ENCODE measurements at regions not wholly inside any gene's neighbourhood (a gene's known extent, or its start where the extent isn't known, plus 50 kb on each side); places are given as distances from the start of the nearest gene placed in this dataset.

DNA sequence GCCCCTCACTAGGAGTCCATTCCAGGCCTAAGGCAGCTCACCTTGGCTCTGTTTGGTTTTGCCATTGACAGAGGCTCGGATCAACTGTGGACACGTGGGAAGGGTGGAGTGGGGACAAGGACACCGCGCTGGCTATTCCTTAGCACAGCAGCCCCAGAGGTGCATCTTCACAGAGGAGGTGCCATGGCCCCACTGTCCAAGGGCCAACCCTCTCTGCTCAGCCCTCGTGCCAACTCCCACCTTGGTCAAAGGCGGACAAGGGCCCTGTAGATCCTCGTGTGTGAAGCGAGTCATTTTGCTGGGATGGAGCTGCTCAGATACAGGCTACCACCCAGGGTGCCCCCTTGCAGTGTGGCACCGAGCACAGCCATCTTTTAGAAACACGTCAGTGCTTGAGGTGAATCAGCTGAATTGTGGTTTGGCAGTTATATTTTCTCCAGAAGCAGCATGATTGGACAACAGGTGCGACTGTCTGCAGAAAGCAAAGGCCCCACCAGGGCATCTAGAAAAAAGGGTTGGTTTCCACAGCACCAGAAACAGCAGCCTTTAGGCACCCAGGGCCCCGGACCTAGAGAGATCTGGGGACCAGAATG, 192.1 kb upstream of the GPR12 start:
- intact Hi-C loops (cut with DNase I; ENCODE audit: low total_unique reads): no loop called here
- Histone ChIP-seq H3K4me3 (no peak overlapping the region), H3K36me3 (no peaks in the 10 kb centered on the region), H3K27ac (no peak overlapping the region), H3K9me3 (no peaks in the 10 kb centered on the region), H3K4me1 (no peaks in the 10 kb centered on the region), H3K27me3 (peaks cover 0 to 6% of the 10 kb centered on the region in 2 donors)
- TF ChIP-seq, protein P1, sequence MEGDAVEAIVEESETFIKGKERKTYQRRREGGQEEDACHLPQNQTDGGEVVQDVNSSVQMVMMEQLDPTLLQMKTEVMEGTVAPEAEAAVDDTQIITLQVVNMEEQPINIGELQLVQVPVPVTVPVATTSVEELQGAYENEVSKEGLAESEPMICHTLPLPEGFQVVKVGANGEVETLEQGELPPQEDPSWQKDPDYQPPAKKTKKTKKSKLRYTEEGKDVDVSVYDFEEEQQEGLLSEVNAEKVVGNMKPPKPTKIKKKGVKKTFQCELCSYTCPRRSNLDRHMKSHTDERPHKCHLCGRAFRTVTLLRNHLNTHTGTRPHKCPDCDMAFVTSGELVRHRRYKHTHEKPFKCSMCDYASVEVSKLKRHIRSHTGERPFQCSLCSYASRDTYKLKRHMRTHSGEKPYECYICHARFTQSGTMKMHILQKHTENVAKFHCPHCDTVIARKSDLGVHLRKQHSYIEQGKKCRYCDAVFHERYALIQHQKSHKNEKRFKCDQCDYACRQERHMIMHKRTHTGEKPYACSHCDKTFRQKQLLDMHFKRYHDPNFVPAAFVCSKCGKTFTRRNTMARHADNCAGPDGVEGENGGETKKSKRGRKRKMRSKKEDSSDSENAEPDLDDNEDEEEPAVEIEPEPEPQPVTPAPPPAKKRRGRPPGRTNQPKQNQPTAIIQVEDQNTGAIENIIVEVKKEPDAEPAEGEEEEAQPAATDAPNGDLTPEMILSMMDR (IDR thresholded peaks at IDR 0.05): no peak
- DNase-seq: no peak

DNA sequence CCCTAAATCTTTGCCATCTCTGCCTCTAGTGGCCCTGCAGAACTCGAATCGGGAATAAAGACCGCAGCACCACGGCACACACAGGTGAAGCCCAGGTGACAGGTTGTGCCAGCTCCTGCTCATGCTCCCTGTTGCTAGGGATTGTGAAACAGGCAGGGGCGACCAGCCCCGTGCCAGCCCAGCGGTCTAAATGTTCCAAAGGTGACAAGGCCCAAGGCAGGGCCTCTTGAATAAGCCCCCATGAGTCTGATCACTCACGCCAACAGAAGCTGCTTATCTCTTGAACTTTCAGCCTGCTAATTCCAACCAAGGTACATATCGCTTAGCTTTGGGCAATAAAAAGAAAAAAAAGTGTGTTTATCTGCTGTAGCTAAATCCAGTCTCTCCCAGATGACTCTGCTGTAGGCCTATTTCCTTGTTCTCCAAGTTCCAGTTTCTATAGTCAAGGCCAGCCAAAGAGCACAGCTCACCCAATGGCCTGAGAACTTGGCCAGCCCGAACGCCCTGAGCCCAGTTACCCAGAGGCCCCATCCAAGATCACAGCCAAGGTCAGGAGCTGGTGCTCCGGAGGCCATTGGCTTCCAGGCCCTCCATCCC, 191.1 kb upstream of the GPR12 start:
- intact Hi-C loops (cut with DNase I; ENCODE audit: low total_unique reads): no loop called here

GRCh38 chr13:26950968-26951367, 190.4 kb upstream of the GPR12 start:
- TF ChIP-seq, protein P1 (IDR thresholded peaks at IDR 0.05): no peak
- Histone ChIP-seq H3K4me1 (no peaks in the 10 kb centered on the region), H3K4me3 (no peak overlapping the region), H3K9me3 (no peaks in the 10 kb centered on the region), H3K36me3 (no peaks in the 10 kb centered on the region), H3K27me3 (peaks cover 0 to 6% of the 10 kb centered on the region in 2 donors), H3K27ac (no peak overlapping the region)
- DNase-seq: no peak
- intact Hi-C loops (cut with DNase I; ENCODE audit: low total_unique reads): no loop called here

More for the DNA sequence above, 191.1 kb upstream of the GPR12 start:
- Histone ChIP-seq H3K27ac (no peak overlapping the region), H3K36me3 (no peaks in the 10 kb centered on the region), H3K9me3 (no peaks in the 10 kb centered on the region), H3K4me1 (no peaks in the 10 kb centered on the region), H3K27me3 (peaks cover 0 to 6% of the 10 kb centered on the region in 2 donors), H3K4me3 (no peak overlapping the region)
- DNase-seq: no peak
- TF ChIP-seq, protein P1 (IDR thresholded peaks at IDR 0.05): no peak

- no peak for DNase-seq
- intact Hi-C loops (cut with DNase I; ENCODE audit: low total_unique reads): no loop called here
- Histone ChIP-seq H3K36me3 (no peaks in the 10 kb centered on the region), H3K27ac (no peak overlapping the region), H3K9me3 (no peaks in the 10 kb centered on the region), H3K4me1 (no peaks in the 10 kb centered on the region), H3K4me3 (no peak overlapping the region), H3K27me3 (peaks cover 0 to 6% of the 10 kb centered on the region in 2 donors)
- TF ChIP-seq, protein P1 (IDR thresholded peaks at IDR 0.05): no peak
Observed at GRCh38 chr13:26950546-26950945, 190.0 kb upstream of the GPR12 start.

DNA sequence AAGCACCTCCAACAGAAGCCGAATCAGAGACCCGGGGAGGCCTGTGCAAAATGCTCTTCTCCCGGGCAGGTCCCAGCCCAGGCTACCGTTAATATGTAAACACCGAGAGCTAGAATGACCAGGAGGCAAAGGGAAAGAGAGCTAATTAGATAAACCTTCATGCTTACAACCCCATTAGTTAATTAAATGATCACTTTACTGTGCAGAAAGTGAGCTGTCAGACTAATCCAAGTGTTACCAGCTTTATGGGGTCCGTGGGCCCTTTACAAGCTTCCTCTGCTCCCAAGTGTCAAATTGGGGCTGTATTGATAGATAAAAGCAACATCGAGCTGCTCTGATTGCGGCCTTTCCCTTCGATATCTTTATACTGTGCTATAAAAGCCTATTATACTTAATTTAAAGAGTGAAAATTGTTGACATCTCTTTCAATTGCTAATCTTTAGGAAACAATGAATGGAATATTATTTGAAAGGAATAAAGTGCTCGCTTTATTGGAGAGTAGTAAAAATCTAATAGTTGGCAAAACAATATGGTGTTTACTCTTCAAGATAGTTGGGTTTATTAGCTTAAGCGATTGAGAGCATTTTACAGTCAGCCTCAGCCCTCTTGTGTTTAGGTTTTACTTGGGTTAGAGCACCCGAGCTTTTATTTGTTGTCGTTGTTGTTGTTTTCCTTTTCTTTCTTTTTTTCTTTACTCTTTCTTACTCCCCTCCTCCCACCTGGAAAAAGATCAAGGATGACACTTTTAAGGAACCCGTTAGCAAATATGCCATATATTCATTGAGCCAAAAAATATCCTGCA, 189.3 kb upstream of the GPR12 start:
- no peaks in the 10 kb centered on the region for H3K36me3 ChIP-seq
- H3K27me3 ChIP-seq: peaks cover 0 to 6% of the 10 kb centered on the region in 2 donors
- H3K9me3 ChIP-seq: no peaks in the 10 kb centered on the region
- no peak for DNase-seq
- H3K4me1 ChIP-seq: no peaks in the 10 kb centered on the region
- no peak overlapping the region for H3K27ac ChIP-seq
- TF ChIP-seq, protein P1 (IDR thresholded peaks at IDR 0.05): no peak
- H3K4me3 ChIP-seq: no peak overlapping the region
- intact Hi-C loops (cut with DNase I; ENCODE audit: low total_unique reads): no loop called here
